HEK293 (cell line): ENCODE measurements at regions not wholly inside any gene's neighbourhood (a gene's known extent, or its start where the extent isn't known, plus 50 kb on each side); places are given as distances from the start of the nearest gene placed in this dataset.

Source experiments
- CTCF ChIA-PET: fragments of 350-600 bp; formaldehyde crosslinking; extraction: SDS; loops from one replicate; lab custom pipeline; 2021; ENCODE audit warnings: antibody characterized with exemption; lab: Yijun Ruan, JAX
- POLR2A ChIA-PET: fragments of 300-600 bp; formaldehyde crosslinking; extraction: SDS; loops from one replicate; lab custom pipeline; 2020; ENCODE audit warnings: antibody characterized with exemption, inconsistent platforms; lab: Yijun Ruan, JAX
- H3K27ac ChIP-seq: fragments of 200-500 bp; sonication (Bioruptor generic); 2 replicates; pipeline ENCODE4 v1.5.1; 2014; ENCODE audit warnings: low read depth, low read length, control low read depth, inconsistent platforms; ENCODE audit errors: extremely low read depth
- H3K36me3 ChIP-seq, 2 experiments: fragments of 200-500 bp in 1 of 2; sonication (Bioruptor generic) in 1 of 2; 1 replicate in 1 of 2; 2 replicates in 1 of 2; pipeline ENCODE4 v1.5.1; 2014 to 2017; ENCODE audit warnings: inconsistent platforms in 2 of 2, low read length in 2 of 2; ENCODE audit not compliant: control insufficient read depth in 2 of 2, insufficient read depth in 1 of 2
- H3K4me1 ChIP-seq: fragments of 200-500 bp; sonication (Bioruptor generic); 2 replicates; pipeline ENCODE4 v1.5.1; 2014; ENCODE audit warnings: mild to moderate bottlenecking, low read length, inconsistent platforms; ENCODE audit not compliant: control insufficient read depth, insufficient read depth
- H3K4me3 ChIP-seq: 2 replicates; pipeline ENCODE4 v1.5.1; 2011; ENCODE audit warnings: low read depth, mild to moderate bottlenecking, control low read depth, low read length, moderate library complexity
- H3K9me3 ChIP-seq: fragments of 200-500 bp; sonication (Bioruptor generic); 2 replicates; pipeline ENCODE4 v1.5.1; 2014; ENCODE audit warnings: low read depth, low read length, inconsistent platforms; ENCODE audit not compliant: control insufficient read depth, insufficient read depth
- HOXD13 ChIP-seq: sonication (generic); formaldehyde crosslinking; IDR thresholded peaks from 2 replicates; pipeline ENCODE4 v1.8.0; 2022; ENCODE audit warnings: missing genetic modification reagents, borderline replicate concordance
- KLF16 ChIP-seq: fragments of 450-650 bp; formaldehyde crosslinking; IDR thresholded peaks from 2 replicates; pipeline ENCODE4 v1.5.1; 2017; ENCODE audit warnings: missing biosample characterization, missing genetic modification characterization
- MEIS1 ChIP-seq: sonication (generic); formaldehyde crosslinking; IDR thresholded peaks from 2 replicates; pipeline ENCODE4 v1.8.1; 2022; ENCODE audit warnings: missing genetic modification reagents, mild to moderate bottlenecking, borderline replicate concordance
- MYNN ChIP-seq: fragments of 450-650 bp; formaldehyde crosslinking; IDR thresholded peaks from 2 replicates; pipeline ENCODE4 v1.5.1; 2016; ENCODE audit warnings: missing biosample characterization, missing genetic modification characterization, borderline replicate concordance
- PRDM1 ChIP-seq: fragments of 450-650 bp; formaldehyde crosslinking; IDR thresholded peaks from 2 replicates; pipeline ENCODE4; 2016; ENCODE audit warnings: missing biosample characterization, missing genetic modification characterization
- REPIN1 ChIP-seq: fragments of 450-650 bp; formaldehyde crosslinking; IDR thresholded peaks from 2 replicates; pipeline ENCODE4 v1.5.1; 2017; ENCODE audit warnings: missing biosample characterization, missing genetic modification characterization, low read depth
- SP2 ChIP-seq: fragments of 450-650 bp; formaldehyde crosslinking; IDR thresholded peaks from 2 replicates; pipeline ENCODE4 v1.5.1; 2016; ENCODE audit warnings: missing biosample characterization, missing genetic modification characterization
- ZFHX2 ChIP-seq: fragments of 450-650 bp; formaldehyde crosslinking; conservative IDR thresholded peaks from 2 replicates; pipeline ENCODE4 v1.5.1; 2016; ENCODE audit warnings: missing biosample characterization, missing genetic modification characterization
- ZFP3 ChIP-seq: fragments of 450-650 bp; formaldehyde crosslinking; IDR thresholded peaks from 2 replicates; pipeline ENCODE4 v1.5.1; 2016; ENCODE audit warnings: low read depth, missing biosample characterization, missing genetic modification characterization
- ZFP37 ChIP-seq: fragments of 450-650 bp; formaldehyde crosslinking; IDR thresholded peaks from 2 replicates; pipeline ENCODE4 v1.5.1; 2016; ENCODE audit warnings: missing biosample characterization, missing genetic modification characterization
- ZNF132 ChIP-seq: fragments of 450-650 bp; formaldehyde crosslinking; IDR thresholded peaks from 2 replicates; pipeline ENCODE4 v1.5.1; 2017; ENCODE audit warnings: missing biosample characterization, missing genetic modification characterization, borderline replicate concordance
- ZNF221 ChIP-seq: fragments of 450-650 bp; formaldehyde crosslinking; IDR thresholded peaks from 2 replicates; pipeline ENCODE4 v1.5.1; 2017; ENCODE audit warnings: missing biosample characterization, missing genetic modification characterization, borderline replicate concordance
- ZNF24 ChIP-seq: fragments of 450-650 bp; formaldehyde crosslinking; IDR thresholded peaks from 2 replicates; pipeline ENCODE4 v1.5.1; 2016; ENCODE audit warnings: missing biosample characterization, missing genetic modification characterization
- ZNF248 ChIP-seq: fragments of 450-650 bp; formaldehyde crosslinking; IDR thresholded peaks from 2 replicates; pipeline ENCODE4 v1.5.1; 2017; ENCODE audit warnings: missing biosample characterization, missing genetic modification characterization
- ZNF292 ChIP-seq: fragments of 450-650 bp; formaldehyde crosslinking; IDR thresholded peaks from 2 replicates; pipeline ENCODE4 v1.5.1; 2016; ENCODE audit warnings: low read depth, missing biosample characterization, missing genetic modification characterization, borderline replicate concordance
- ZNF350 ChIP-seq: fragments of 450-650 bp; formaldehyde crosslinking; IDR thresholded peaks from 2 replicates; pipeline ENCODE4 v1.5.0; 2017; ENCODE audit warnings: missing biosample characterization, mild to moderate bottlenecking, missing genetic modification characterization
- ZNF560 ChIP-seq: fragments of 450-650 bp; formaldehyde crosslinking; IDR thresholded peaks from 2 replicates; pipeline ENCODE4 v1.5.1; 2017; ENCODE audit warnings: missing biosample characterization, missing genetic modification characterization, borderline replicate concordance
- ZNF629 ChIP-seq: fragments of 450-650 bp; formaldehyde crosslinking; IDR thresholded peaks from 2 replicates; pipeline ENCODE4 v1.5.1; 2017; ENCODE audit warnings: missing biosample characterization, missing genetic modification characterization
- ZNF658 ChIP-seq: fragments of 450-650 bp; formaldehyde crosslinking; IDR thresholded peaks from 2 replicates; pipeline ENCODE4; 2016; ENCODE audit warnings: missing biosample characterization, missing genetic modification characterization
- ZXDB ChIP-seq: fragments of 450-650 bp; formaldehyde crosslinking; IDR thresholded peaks from 2 replicates; pipeline ENCODE4 v1.5.1; 2016; ENCODE audit warnings: missing biosample characterization, missing genetic modification characterization
- TF ChIP-seq, protein P1 (sequence below): fragments of 450-650 bp; formaldehyde crosslinking; IDR thresholded peaks from 2 replicates; pipeline ENCODE4 v1.5.1; 2017; ENCODE audit warnings: missing biosample characterization, missing genetic modification characterization
- TF ChIP-seq, protein P2 (sequence below): fragments of 450-650 bp; IDR thresholded peaks from 2 replicates; pipeline ENCODE4 v1.5.1; 2018; ENCODE audit warnings: missing biosample characterization, mild to moderate bottlenecking, missing genetic modification characterization
- TF ChIP-seq, protein P3 (sequence below): fragments of 450-650 bp; formaldehyde crosslinking; IDR thresholded peaks from 2 replicates; pipeline ENCODE4 v1.5.1; 2016; ENCODE audit warnings: missing biosample characterization, missing genetic modification characterization
- TF ChIP-seq, protein P4 (sequence below): fragments of 450-650 bp; formaldehyde crosslinking; conservative IDR thresholded peaks from 2 replicates; pipeline ENCODE4 v1.5.1; 2016; ENCODE audit warnings: low read depth, missing biosample characterization, missing genetic modification characterization

DNA sequence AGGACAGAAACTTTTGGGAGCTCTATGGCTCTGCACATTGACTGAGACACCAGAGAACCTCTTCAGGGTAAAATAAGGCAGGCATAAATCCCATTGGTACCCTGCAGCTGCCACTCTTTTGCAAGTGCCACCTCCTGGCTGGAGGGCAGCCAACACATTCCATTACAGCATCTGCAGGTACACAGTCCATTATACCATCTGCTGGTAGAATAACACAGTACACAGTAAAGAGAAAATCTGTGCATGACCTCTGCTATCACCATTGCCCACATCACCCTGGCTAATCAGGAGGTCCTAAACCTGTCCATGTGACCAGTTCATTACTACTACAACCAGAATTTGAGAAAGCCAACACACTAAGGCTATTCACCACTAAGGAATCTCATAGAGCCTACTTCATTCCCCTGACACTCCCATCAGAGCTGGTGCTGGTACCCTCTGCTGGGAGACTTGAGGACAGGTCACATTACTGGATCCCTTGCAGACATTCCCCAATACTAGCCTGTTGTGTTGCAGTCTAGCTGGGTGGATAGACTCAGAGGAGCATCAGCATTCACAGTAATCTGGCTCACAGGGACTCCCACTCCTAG, 176.2 kb upstream of the TACR3 start (continued):
- TF ChIP-seq ZNF292 (no peak), ZNF132 (tag by site-specific recombination) (no peak)
- TF ChIP-seq, all 188 proteins: peak for 0

DNA sequence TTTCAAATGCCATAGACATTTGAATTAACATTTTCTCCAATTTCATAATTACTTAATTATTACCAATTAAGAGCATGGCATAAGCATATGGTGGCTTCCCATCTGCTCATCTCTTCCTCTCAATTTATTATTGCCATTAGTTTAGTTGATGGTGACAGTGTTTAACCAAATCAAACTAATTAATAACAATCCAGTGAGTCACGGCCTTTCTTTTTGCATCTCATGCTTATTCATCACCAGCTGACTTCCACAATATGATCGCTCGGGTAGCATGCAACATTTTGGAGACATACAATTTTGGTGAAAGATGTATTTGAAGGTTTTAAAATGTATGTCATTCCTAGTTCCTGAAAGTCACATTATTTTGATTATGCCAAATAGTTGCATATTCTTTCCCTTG, 172.8 kb upstream of the TACR3 start:
- H3K4me3 ChIP-seq, result no peak overlapping the region
- POLR2A ChIA-PET, result no interaction called here
- TF ChIP-seq ZNF350 (tag by site-specific recombination) (no peak), ZFP37 (no peak), ZFP3 (tag by site-specific recombination) (no peak), ZFHX2 (tag by site-specific recombination) (no peak), ZNF658 (tag by site-specific recombination) (no peak)
- TF ChIP-seq, protein P1, sequence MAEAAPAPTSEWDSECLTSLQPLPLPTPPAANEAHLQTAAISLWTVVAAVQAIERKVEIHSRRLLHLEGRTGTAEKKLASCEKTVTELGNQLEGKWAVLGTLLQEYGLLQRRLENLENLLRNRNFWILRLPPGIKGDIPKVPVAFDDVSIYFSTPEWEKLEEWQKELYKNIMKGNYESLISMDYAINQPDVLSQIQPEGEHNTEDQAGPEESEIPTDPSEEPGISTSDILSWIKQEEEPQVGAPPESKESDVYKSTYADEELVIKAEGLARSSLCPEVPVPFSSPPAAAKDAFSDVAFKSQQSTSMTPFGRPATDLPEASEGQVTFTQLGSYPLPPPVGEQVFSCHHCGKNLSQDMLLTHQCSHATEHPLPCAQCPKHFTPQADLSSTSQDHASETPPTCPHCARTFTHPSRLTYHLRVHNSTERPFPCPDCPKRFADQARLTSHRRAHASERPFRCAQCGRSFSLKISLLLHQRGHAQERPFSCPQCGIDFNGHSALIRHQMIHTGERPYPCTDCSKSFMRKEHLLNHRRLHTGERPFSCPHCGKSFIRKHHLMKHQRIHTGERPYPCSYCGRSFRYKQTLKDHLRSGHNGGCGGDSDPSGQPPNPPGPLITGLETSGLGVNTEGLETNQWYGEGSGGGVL, result no peak
- TF ChIP-seq, all 188 proteins: peak for 0
- no peaks in the 10 kb centered on the region for H3K9me3 ChIP-seq
- no peaks in the 10 kb centered on the region for H3K36me3 ChIP-seq
- CTCF ChIA-PET, result interaction anchor here (0.7 kb wide), 1 partner anchor 306 kb away, joined by 3 read pairs; no protein-coding TSS in a partner anchor
- H3K4me1 ChIP-seq, result no peaks in the 10 kb centered on the region
- no peak overlapping the region for H3K27ac ChIP-seq

DNA sequence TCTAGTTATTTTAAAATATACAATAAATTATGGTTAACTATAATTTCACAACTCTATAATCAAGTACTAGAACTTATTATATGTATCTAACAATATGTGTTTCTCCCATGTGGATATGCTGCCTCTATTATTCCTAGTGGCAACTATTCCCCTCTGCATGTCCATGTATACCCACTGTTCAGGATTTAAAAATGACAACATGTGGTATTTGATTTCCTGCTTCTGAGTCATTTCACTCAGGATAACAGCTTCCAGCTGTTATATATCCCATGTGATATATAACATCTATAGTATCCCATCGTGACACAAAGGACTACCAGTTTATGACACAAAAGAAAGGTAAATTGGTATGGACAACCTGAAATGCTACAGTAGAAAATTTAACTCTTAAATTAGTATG, 167.4 kb upstream of the TACR3 start:
- Histone ChIP-seq H3K36me3 (no peaks in the 10 kb centered on the region), H3K27ac (no peak overlapping the region), H3K4me3 (no peak overlapping the region), H3K9me3 (no peaks in the 10 kb centered on the region), H3K4me1 (no peaks in the 10 kb centered on the region)
- POLR2A ChIA-PET, result no interaction called here
- CTCF ChIA-PET, result interaction anchor here (0.6 to 0.7 kb wide), 2 partner anchors 23 to 552 kb away, joined by 3 to 4 read pairs; no protein-coding TSS in a partner anchor
- TF ChIP-seq ZNF560 (tag by site-specific recombination) (no peak), PRDM1 (tag by site-specific recombination) (no peak), ZNF221 (no peak), REPIN1 (tag by site-specific recombination) (no peak), KLF16 (tag by site-specific recombination) (no peak), ZNF248 (tag by site-specific recombination) (no peak), MYNN (tag by site-specific recombination) (no peak), MEIS1 (no peak), ZXDB (tag by site-specific recombination) (no peak), SP2 (tag by site-specific recombination) (no peak), ZNF629 (tag by site-specific recombination) (no peak), ZNF24 (tag by site-specific recombination) (no peak), HOXD13 (CRISPR knock-in tag) (no peak)
- TF ChIP-seq, protein P2, sequence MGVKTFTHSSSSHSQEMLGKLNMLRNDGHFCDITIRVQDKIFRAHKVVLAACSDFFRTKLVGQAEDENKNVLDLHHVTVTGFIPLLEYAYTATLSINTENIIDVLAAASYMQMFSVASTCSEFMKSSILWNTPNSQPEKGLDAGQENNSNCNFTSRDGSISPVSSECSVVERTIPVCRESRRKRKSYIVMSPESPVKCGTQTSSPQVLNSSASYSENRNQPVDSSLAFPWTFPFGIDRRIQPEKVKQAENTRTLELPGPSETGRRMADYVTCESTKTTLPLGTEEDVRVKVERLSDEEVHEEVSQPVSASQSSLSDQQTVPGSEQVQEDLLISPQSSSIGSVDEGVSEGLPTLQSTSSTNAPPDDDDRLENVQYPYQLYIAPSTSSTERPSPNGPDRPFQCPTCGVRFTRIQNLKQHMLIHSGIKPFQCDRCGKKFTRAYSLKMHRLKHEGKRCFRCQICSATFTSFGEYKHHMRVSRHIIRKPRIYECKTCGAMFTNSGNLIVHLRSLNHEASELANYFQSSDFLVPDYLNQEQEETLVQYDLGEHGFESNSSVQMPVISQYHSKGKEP (tag by site-specific recombination), result no peak
- TF ChIP-seq, protein P3, sequence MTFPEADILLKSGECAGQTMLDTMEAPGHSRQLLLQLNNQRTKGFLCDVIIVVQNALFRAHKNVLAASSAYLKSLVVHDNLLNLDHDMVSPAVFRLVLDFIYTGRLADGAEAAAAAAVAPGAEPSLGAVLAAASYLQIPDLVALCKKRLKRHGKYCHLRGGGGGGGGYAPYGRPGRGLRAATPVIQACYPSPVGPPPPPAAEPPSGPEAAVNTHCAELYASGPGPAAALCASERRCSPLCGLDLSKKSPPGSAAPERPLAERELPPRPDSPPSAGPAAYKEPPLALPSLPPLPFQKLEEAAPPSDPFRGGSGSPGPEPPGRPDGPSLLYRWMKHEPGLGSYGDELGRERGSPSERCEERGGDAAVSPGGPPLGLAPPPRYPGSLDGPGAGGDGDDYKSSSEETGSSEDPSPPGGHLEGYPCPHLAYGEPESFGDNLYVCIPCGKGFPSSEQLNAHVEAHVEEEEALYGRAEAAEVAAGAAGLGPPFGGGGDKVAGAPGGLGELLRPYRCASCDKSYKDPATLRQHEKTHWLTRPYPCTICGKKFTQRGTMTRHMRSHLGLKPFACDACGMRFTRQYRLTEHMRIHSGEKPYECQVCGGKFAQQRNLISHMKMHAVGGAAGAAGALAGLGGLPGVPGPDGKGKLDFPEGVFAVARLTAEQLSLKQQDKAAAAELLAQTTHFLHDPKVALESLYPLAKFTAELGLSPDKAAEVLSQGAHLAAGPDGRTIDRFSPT, result no peak
- TF ChIP-seq, protein P4, sequence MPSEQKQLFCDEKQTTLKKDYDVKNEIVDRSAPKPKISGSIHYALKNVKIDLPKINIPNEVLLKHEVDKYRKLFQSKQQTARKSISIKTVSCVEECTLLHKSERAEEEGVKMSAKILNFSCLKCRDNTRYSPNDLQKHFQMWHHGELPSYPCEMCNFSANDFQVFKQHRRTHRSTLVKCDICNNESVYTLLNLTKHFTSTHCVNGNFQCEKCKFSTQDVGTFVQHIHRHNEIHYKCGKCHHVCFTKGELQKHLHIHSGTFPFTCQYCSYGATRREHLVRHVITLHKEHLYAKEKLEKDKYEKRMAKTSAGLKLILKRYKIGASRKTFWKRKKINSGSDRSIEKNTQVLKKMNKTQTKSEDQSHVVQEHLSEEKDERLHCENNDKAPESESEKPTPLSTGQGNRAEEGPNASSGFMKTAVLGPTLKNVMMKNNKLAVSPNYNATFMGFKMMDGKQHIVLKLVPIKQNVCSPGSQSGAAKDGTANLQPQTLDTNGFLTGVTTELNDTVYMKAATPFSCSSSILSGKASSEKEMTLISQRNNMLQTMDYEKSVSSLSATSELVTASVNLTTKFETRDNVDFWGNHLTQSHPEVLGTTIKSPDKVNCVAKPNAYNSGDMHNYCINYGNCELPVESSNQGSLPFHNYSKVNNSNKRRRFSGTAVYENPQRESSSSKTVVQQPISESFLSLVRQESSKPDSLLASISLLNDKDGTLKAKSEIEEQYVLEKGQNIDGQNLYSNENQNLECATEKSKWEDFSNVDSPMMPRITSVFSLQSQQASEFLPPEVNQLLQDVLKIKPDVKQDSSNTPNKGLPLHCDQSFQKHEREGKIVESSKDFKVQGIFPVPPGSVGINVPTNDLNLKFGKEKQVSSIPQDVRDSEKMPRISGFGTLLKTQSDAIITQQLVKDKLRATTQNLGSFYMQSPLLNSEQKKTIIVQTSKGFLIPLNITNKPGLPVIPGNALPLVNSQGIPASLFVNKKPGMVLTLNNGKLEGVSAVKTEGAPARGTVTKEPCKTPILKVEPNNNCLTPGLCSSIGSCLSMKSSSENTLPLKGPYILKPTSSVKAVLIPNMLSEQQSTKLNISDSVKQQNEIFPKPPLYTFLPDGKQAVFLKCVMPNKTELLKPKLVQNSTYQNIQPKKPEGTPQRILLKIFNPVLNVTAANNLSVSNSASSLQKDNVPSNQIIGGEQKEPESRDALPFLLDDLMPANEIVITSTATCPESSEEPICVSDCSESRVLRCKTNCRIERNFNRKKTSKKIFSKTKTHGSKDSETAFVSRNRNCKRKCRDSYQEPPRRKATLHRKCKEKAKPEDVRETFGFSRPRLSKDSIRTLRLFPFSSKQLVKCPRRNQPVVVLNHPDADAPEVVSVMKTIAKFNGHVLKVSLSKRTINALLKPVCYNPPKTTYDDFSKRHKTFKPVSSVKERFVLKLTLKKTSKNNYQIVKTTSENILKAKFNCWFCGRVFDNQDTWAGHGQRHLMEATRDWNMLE, result no peak
